GM18951 (cell line): ENCODE measurements at regions not wholly inside any gene's neighbourhood (a gene's known extent, or its start where the extent isn't known, plus 50 kb on each side); places are given as distances from the start of the nearest gene placed in this dataset.
"Not testable (repeated sequence)": the region's sequence is repeated elsewhere in the genome, so short reads cannot be mapped to it uniquely, and the experiment has no call there.

Experiments used
- POLR2A ChIP-seq: IDR thresholded peaks from 4 replicates; pipeline ENCODE4 v1.6.1; 2011; ENCODE audit warnings: mild to moderate bottlenecking; ENCODE audit not compliant: insufficient read length, insufficient read depth; ENCODE audit errors: extremely low read depth
- in situ Hi-C: fragments of 300-500 bp; cut with MboI; formaldehyde crosslinking; loops from one replicate; pipeline ENCODE4 v1.12.0; 2022; ENCODE audit warnings: low sequenced_read_pairs, mixed read lengths, inconsistent platforms; ENCODE audit not compliant: unreplicated experiment

- TF ChIP-seq POLR2A, result no peak
- in situ Hi-C loops, result no loop called here
Observed at GRCh38 chr1:115527746-115528145, 114.0 kb upstream of the VANGL1 start.

GRCh38 chr1:115526900-115527299 is 114.9 kb upstream of the VANGL1 start:
- in situ Hi-C loops, result no loop called here
- no peak for TF ChIP-seq POLR2A

- TF ChIP-seq POLR2A, result no peak
- in situ Hi-C loops, result no loop called here
Observed at GRCh38 chr1:115524236-115524635, 117.5 kb upstream of the VANGL1 start.

- no peak for TF ChIP-seq POLR2A
- in situ Hi-C loops, result no loop called here
Observed at GRCh38 chr1:115522386-115522785, 119.4 kb upstream of the VANGL1 start.

GRCh38 chr1:115515270-115515669 is 126.5 kb upstream of the VANGL1 start:
- in situ Hi-C loops, result no loop called here
- TF ChIP-seq POLR2A, result no peak

GRCh38 chr1:115510226-115510625 is 131.5 kb upstream of the VANGL1 start:
- in situ Hi-C loops, result not testable (repeated sequence)

GRCh38 chr1:115507901-115508300 is 133.9 kb upstream of the VANGL1 start:
- in situ Hi-C loops, result no loop called here
- no peak for TF ChIP-seq POLR2A

- in situ Hi-C loops, result no loop called here
- no peak for TF ChIP-seq POLR2A
Observed at GRCh38 chr1:115506924-115507589, 134.7 kb upstream of the VANGL1 start.

GRCh38 chr1:115506518-115506917 is 135.3 kb upstream of the VANGL1 start:
- in situ Hi-C loops, result no loop called here
- no peak for TF ChIP-seq POLR2A

GRCh38 chr1:115505148-115505571 is 136.6 kb upstream of the VANGL1 start:
- no peak for TF ChIP-seq POLR2A
- in situ Hi-C loops, result no loop called here

GRCh38 chr1:115502183-115502582 is 139.6 kb upstream of the VANGL1 start:
- in situ Hi-C loops, result not testable (repeated sequence)

GRCh38 chr1:115501476-115501875 is 140.3 kb upstream of the VANGL1 start:
- TF ChIP-seq POLR2A, result no peak
- in situ Hi-C loops, result no loop called here

GRCh38 chr1:115499253-115499652 is 142.5 kb upstream of the VANGL1 start:
- TF ChIP-seq POLR2A, result no peak
- in situ Hi-C loops, result no loop called here

GRCh38 chr1:115496904-115497527 is 144.8 kb upstream of the VANGL1 start:
- in situ Hi-C loops, result no loop called here
- TF ChIP-seq POLR2A, result no peak
